H1 (cell line): ENCODE measurements at regions not wholly inside any gene's neighbourhood (a gene's known extent, or its start where the extent isn't known, plus 50 kb on each side); places are given as distances from the start of the nearest gene placed in this dataset.

ENCODE experiments used
- CTCF ChIA-PET: fragments of 300-600 bp; sonication (Branson Sonifier 250); formaldehyde crosslinking; loops from one replicate; lab custom pipeline; 2021; ENCODE audit not compliant: partially characterized antibody; lab: Charles Lee
- POLR2A ChIA-PET: fragments of 300-600 bp; sonication (Branson Sonifier 250); formaldehyde crosslinking; loops from one replicate; lab custom pipeline; 2021; ENCODE audit warnings: inconsistent platforms; ENCODE audit not compliant: partially characterized antibody; lab: Charles Lee
- DNase-seq, 2 experiments: peaks; one replicate each; pipeline versions ENCODE4 v3.0.0 to v3.0.0-alpha.2; 2010 to 2022; ENCODE audit warnings: low spot score in 2 of 2, low read depth in 1 of 2, mixed read lengths in 1 of 2
- FAIRE-seq: peaks from 2 replicates; lab custom pipeline; 2011; peaks lifted over from hg19 to GRCh38; lab: Jason Lieb, UNC
- H2AFZ ChIP-seq: 2 replicates; pipeline ENCODE4 v1.8.1; 2012; ENCODE audit warnings: low read length, inconsistent platforms
- H2AK5ac ChIP-seq: 2 replicates; pipeline ENCODE4 v1.6.1; 2013; ENCODE audit warnings: low read depth, low read length
- H2BK120ac ChIP-seq: replicated peaks from 2 replicates; pipeline ENCODE3; 2013; ENCODE audit warnings: low read depth, low read length, inconsistent platforms
- H2BK12ac ChIP-seq: 2 replicates; pipeline ENCODE4 v1.6.1; 2013; ENCODE audit warnings: low read depth, low read length
- H2BK15ac ChIP-seq: 2 replicates; pipeline ENCODE4 v1.6.1; 2013; ENCODE audit warnings: low read length
- H2BK20ac ChIP-seq: 2 replicates; pipeline ENCODE4 v1.6.1; 2013; ENCODE audit warnings: low read length
- H2BK5ac ChIP-seq: 2 replicates; pipeline ENCODE4 v1.6.1; 2013; ENCODE audit warnings: low read depth, low read length
- H3K14ac ChIP-seq: 2 replicates; pipeline ENCODE4 v1.6.1; 2013; ENCODE audit warnings: inconsistent platforms; ENCODE audit not compliant: insufficient read length
- H3K18ac ChIP-seq: 2 replicates; pipeline ENCODE4 v1.6.1; 2013; ENCODE audit warnings: low read length; ENCODE audit errors: extremely low read depth
- H3K23ac ChIP-seq: 2 replicates; pipeline ENCODE4 v1.6.1; 2013; ENCODE audit warnings: inconsistent platforms; ENCODE audit not compliant: insufficient read length
- H3K23me2 ChIP-seq: 2 replicates; pipeline ENCODE4 v1.6.1; 2013; ENCODE audit warnings: low read depth, low read length
- H3K27ac ChIP-seq: 2 replicates; pipeline ENCODE4 v1.6.1; 2011; ENCODE audit warnings: low read depth, low read length, inconsistent platforms
- H3K27me3 ChIP-seq, 4 experiments: replicated peaks in 1 of 4; 1 replicate in 1 of 4; 2 replicates in 3 of 4; pipeline versions ENCODE4 v1.6.1 to v1.8.1; 2011 to 2013; ENCODE audit warnings: low read length in 3 of 4, mild to moderate bottlenecking in 3 of 4, inconsistent platforms in 2 of 4, mixed read lengths in 2 of 4, moderate library complexity in 1 of 4; ENCODE audit not compliant: control insufficient read depth in 3 of 4, insufficient read depth in 3 of 4; ENCODE audit errors: extremely low read depth in 1 of 4
- H3K36me3 ChIP-seq, 4 experiments: 2 replicates each; pipeline versions ENCODE4 v1.6.1 to v1.8.1; 2011 to 2013; ENCODE audit warnings: mild to moderate bottlenecking in 4 of 4, low read length in 3 of 4, moderate library complexity in 2 of 4, control low read depth in 1 of 4, inconsistent platforms in 1 of 4; ENCODE audit not compliant: insufficient read depth in 4 of 4, control insufficient read depth in 2 of 4
- H3K4ac ChIP-seq: replicated peaks from 2 replicates; pipeline ENCODE3; 2013; ENCODE audit warnings: low read length, low read depth, mixed read lengths, inconsistent platforms; ENCODE audit not compliant: insufficient read length
- H3K4me1 ChIP-seq, 4 experiments: replicated peaks in 1 of 4; 1 replicate in 1 of 4; 2 replicates in 3 of 4; pipeline versions ENCODE4 v1.6.1 to v1.8.1; 2011 to 2013; ENCODE audit warnings: low read length in 3 of 4, inconsistent platforms in 2 of 4, mixed read lengths in 1 of 4; ENCODE audit not compliant: insufficient read depth in 4 of 4, control insufficient read depth in 3 of 4
- H3K4me2 ChIP-seq, 2 experiments: 2 replicates each; pipeline versions ENCODE4 v1.6.1 to v1.8.1; 2011 to 2013; ENCODE audit warnings: low read depth in 2 of 2, low read length in 2 of 2, control low read depth in 1 of 2, inconsistent platforms in 1 of 2, mild to moderate bottlenecking in 1 of 2; ENCODE audit not compliant: insufficient read depth in 1 of 2
- H3K4me3 ChIP-seq, 4 experiments: fragments of 200-600, 300-600 bp in 1 of 4; sonication (generic), shearing (Covaris generic), sonication (Bioruptor Twin) in 1 of 4; 2 replicates each; pipeline versions ENCODE4 v1.5.1 to v1.8.1; 2011 to 2016; ENCODE audit warnings: low read length in 4 of 4, low read depth in 3 of 4, control low read depth in 2 of 4, inconsistent platforms in 2 of 4, mild to moderate bottlenecking in 2 of 4, mixed read lengths in 1 of 4, moderate library complexity in 1 of 4; ENCODE audit not compliant: insufficient read depth in 2 of 4; ENCODE audit errors: extremely low read depth in 1 of 4
- H3K56ac ChIP-seq: replicated peaks from 2 replicates; pipeline ENCODE3; 2013; ENCODE audit warnings: low read depth, mild to moderate bottlenecking, mixed read lengths, low read length, inconsistent platforms; ENCODE audit not compliant: insufficient read length
- H3K79me1 ChIP-seq: 2 replicates; pipeline ENCODE4 v1.6.1; 2013; ENCODE audit warnings: low read depth, low read length, control low read depth
- H3K79me2 ChIP-seq, 2 experiments: 2 replicates each; pipeline versions ENCODE4 v1.6.1 to v1.8.1; 2012 to 2013; ENCODE audit warnings: low read length in 2 of 2, mild to moderate bottlenecking in 2 of 2, inconsistent platforms in 1 of 2; ENCODE audit not compliant: insufficient read depth in 2 of 2, control insufficient read depth in 1 of 2
- H3K9ac ChIP-seq, 4 experiments: replicated peaks in 1 of 4; 1 replicate in 1 of 4; 2 replicates in 3 of 4; pipeline versions ENCODE4 v1.6.1 to v1.8.1; 2011 to 2013; ENCODE audit warnings: low read depth in 3 of 4, low read length in 3 of 4, control low read depth in 2 of 4, mild to moderate bottlenecking in 2 of 4, moderate library complexity in 2 of 4, inconsistent platforms in 1 of 4; ENCODE audit errors: extremely low read depth in 1 of 4
- H3K9me3 ChIP-seq, 2 experiments: 2 replicates each; pipeline versions ENCODE4 v1.6.1 to v1.8.1; 2012 to 2013; ENCODE audit warnings: mild to moderate bottlenecking in 2 of 2, moderate library complexity in 2 of 2, control low read depth in 1 of 2, inconsistent platforms in 1 of 2, low read depth in 1 of 2, low read length in 1 of 2, mixed read lengths in 1 of 2; ENCODE audit not compliant: insufficient read depth in 2 of 2
- H4K20me1 ChIP-seq, 2 experiments: replicated peaks in 1 of 2; 2 replicates each; pipeline versions ENCODE3 to v1.8.1; 2011 to 2013; ENCODE audit warnings: inconsistent platforms in 2 of 2, low read length in 2 of 2, mild to moderate bottlenecking in 1 of 2; ENCODE audit not compliant: insufficient read depth in 2 of 2, control insufficient read depth in 1 of 2
- H4K5ac ChIP-seq: 2 replicates; pipeline ENCODE4 v1.6.1; 2013; ENCODE audit warnings: low read length, low read depth, mixed read lengths, inconsistent platforms; ENCODE audit not compliant: insufficient read length
- H4K8ac ChIP-seq: 2 replicates; pipeline ENCODE4 v1.8.0; 2013; ENCODE audit warnings: mild to moderate bottlenecking, moderate library complexity, low read length, inconsistent platforms; ENCODE audit not compliant: insufficient read depth; ENCODE audit errors: extremely low read depth
- H4K91ac ChIP-seq: replicated peaks from 2 replicates; pipeline ENCODE3; 2013; ENCODE audit warnings: low read length, mixed read lengths, inconsistent platforms; ENCODE audit not compliant: insufficient read length
- BRCA1 ChIP-seq: IDR thresholded peaks from 2 replicates; pipeline ENCODE4 v1.6.1; 2012; ENCODE audit warnings: low read depth, low read length, improper control_type of control experiment
- CBX5 ChIP-seq: fragments of 300-800, 300-1000 bp; sonication (generic); IDR thresholded peaks from 2 replicates; pipeline ENCODE4 v1.7.1; 2016; ENCODE audit warnings: antibody characterized with exemption, low read length, low read depth
- CTBP2 ChIP-seq: IDR thresholded peaks from 2 replicates; pipeline ENCODE4 v1.7.0; 2011; ENCODE audit warnings: borderline replicate concordance, mild to moderate bottlenecking, moderate library complexity, mixed read lengths, low read length; ENCODE audit not compliant: insufficient read depth, insufficient read length
- CTCF ChIP-seq, 3 experiments: IDR thresholded peaks; 1 replicate in 2 of 3; 2 replicates in 1 of 3; pipeline versions ENCODE4 v1.5.1 to v1.6.1; 2011; ENCODE audit warnings: low read length in 3 of 3, mild to moderate bottlenecking in 3 of 3, inconsistent platforms in 2 of 3, low read depth in 1 of 3, moderate library complexity in 1 of 3; ENCODE audit not compliant: insufficient read depth in 1 of 3; ENCODE audit errors: control extremely low read depth in 1 of 3
- HDAC6 ChIP-seq: IDR thresholded peaks from one replicate; pipeline ENCODE4 v1.7.1; 2012; ENCODE audit warnings: low read depth, mild to moderate bottlenecking, inconsistent platforms, low read length, moderate library complexity
- POU5F1 ChIP-seq: IDR thresholded peaks from 2 replicates; pipeline ENCODE4 v1.6.1; 2011; ENCODE audit warnings: low read depth, mild to moderate bottlenecking, low read length, moderate library complexity
- RAD21 ChIP-seq, 2 experiments: IDR thresholded peaks in 1 of 2; conservative IDR thresholded peaks in 1 of 2; 2 replicates each; pipeline ENCODE4 v1.6.1; 2011; ENCODE audit warnings: low read depth in 2 of 2, low read length in 2 of 2, improper control_type of control experiment in 1 of 2, inconsistent platforms in 1 of 2, mild to moderate bottlenecking in 1 of 2, moderate library complexity in 1 of 2
- SIRT6 ChIP-seq: IDR thresholded peaks from one replicate; pipeline ENCODE4 v1.7.1; 2012; ENCODE audit warnings: low read length, inconsistent platforms
- SP1 ChIP-seq: IDR thresholded peaks from 2 replicates; pipeline ENCODE4 v1.6.1; 2011; ENCODE audit warnings: low read depth, low read length
- WGBS, 2 experiments: shearing (Covaris generic) in 1 of 2; methylation state at CpG; one replicate each; pipeline versions ENCODE4 v1.1.6 to v1.1.7; 2013 to 2015; ENCODE audit warnings: low lambda C conversion rate in 2 of 2, mixed read lengths in 2 of 2, inconsistent platforms in 1 of 2, low coverage in 1 of 2, missing lambda C conversion rate in 1 of 2; ENCODE audit not compliant: insufficient replicate concordance in 2 of 2, insufficient coverage in 1 of 2, insufficient read length in 1 of 2; ENCODE audit errors: extremely low coverage in 1 of 2, missing lambda C conversion rate in 1 of 2; 5-methylcytosine and 5-hydroxymethylcytosine counted together

DNA sequence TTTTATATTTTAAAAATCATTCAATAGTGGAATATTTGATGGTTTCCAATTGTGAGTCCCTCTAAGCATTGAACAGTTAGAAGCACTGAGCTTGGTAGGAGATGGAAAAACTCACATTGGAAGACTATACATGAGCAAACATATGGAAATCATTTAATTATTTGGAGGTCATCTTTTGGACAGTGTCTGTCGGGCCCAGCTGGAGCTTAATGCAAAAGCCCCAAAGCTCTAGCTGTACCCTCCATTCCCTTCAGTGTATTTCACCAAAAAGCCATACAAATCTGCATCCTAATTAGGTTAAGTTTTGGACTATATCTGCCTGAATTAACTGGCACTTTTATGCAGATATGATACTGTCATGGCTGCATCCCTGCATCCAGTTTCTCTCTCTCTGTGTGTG lies 365.7 kb downstream of the FLRT2 start:
- Histone ChIP-seq H3K4me3 (no peak overlapping the region), H3K23me2 (no peaks in the 10 kb centered on the region), H3K14ac (no peak overlapping the region), H4K20me1 (no peaks in the 10 kb centered on the region), H3K56ac (no peak overlapping the region), H2BK120ac (no peak overlapping the region), H4K91ac (no peak overlapping the region), H2BK20ac (no peak overlapping the region), H2BK12ac (no peak overlapping the region), H3K4me1 (0 out of 7 replicates have a peak, but pooled peaks cover 0 to 3% (median 0%) of the 10 kb centered on the region in 4 experiments), H3K9me3 (no peaks in the 10 kb centered on the region), H3K79me1 (no peaks in the 10 kb centered on the region), H3K4me2 (no peak overlapping the region), H4K5ac (no peak overlapping the region), H3K27ac (no peak overlapping the region), H3K79me2 (no peaks in the 10 kb centered on the region), H3K27me3 (peaks cover 0 to 1% (median 0%) of the 10 kb centered on the region in 4 experiments; a peak in 1 of 7 replicates), H2BK5ac (no peak overlapping the region), H3K36me3 (no peaks in the 10 kb centered on the region), H3K4ac (no peak overlapping the region), H3K9ac (no peak overlapping the region), H2AK5ac (no peak overlapping the region), H3K23ac (no peak overlapping the region), H4K8ac (no peak overlapping the region), H2BK15ac (no peak overlapping the region), H2AFZ (no peak overlapping the region), H3K18ac (no peak overlapping the region)
- ChIA-PET POLR2A (no interaction called here), CTCF (interaction anchor here (0.9 kb wide), 1 partner anchor 36 kb away, joined by 3 read pairs; no protein-coding TSS in a partner anchor)
- 91% methylated on average over 1 of the region's 1 CpG; no CpG with 5 or more reads in 1 of the 2 experiments for WGBS, 2 experiments
- DNase-seq (no peak), FAIRE-seq (no peak)
- TF ChIP-seq CTCF (IDR thresholded peaks at IDR 0.05; ENCODE audit: control extremely low read depth in 1 of 3, insufficient read depth in 1 of 3, low read depth in 1 of 3, low read length in 3 of 3) (no peak), RAD21 (IDR thresholded peaks at IDR 0.05 in 1 of 2, conservative IDR thresholded peaks at IDR 0.05 in 1 of 2; ENCODE audit: low read depth in 2 of 2, low read length in 2 of 2) (no peak), SIRT6 (no peak), CBX5 (no peak), CTBP2 (no peak), POU5F1 (no peak), HDAC6 (no peak), BRCA1 (no peak), SP1 (no peak)
